Sigmoid colon (tissue), 4 donors: ENCODE measurements at regions not wholly inside any gene's neighbourhood (a gene's known extent, or its start where the extent isn't known, plus 50 kb on each side); places are given as distances from the start of the nearest gene placed in this dataset.

Source experiments
- POLR2A ChIP-seq, 2 donors: fragments of 450-650 bp; IDR thresholded peaks; one replicate each; pipeline ENCODE4 v1.6.1; 2016; ENCODE audit warnings: antibody characterized with exemption in 2 of 2, mild to moderate bottlenecking in 2 of 2, moderate library complexity in 2 of 2
- POLR2AphosphoS5 ChIP-seq, 4 donors: sonication (generic); formaldehyde crosslinking; IDR thresholded peaks; one replicate each; pipeline ENCODE4 v1.6.1; 2017; ENCODE audit warnings: antibody characterized with exemption in 4 of 4
- TF ChIP-seq, protein P1 (sequence below), 4 experiments: fragments of 450-650 bp in 3 of 4; fragments of 200-600 bp in 1 of 4; IDR thresholded peaks; one replicate each; pipeline ENCODE4 v1.5.1; 2016 to 2019; ENCODE audit warnings: antibody characterized with exemption in 4 of 4, mild to moderate bottlenecking in 3 of 4, moderate library complexity in 2 of 4

- TF ChIP-seq, protein P1, sequence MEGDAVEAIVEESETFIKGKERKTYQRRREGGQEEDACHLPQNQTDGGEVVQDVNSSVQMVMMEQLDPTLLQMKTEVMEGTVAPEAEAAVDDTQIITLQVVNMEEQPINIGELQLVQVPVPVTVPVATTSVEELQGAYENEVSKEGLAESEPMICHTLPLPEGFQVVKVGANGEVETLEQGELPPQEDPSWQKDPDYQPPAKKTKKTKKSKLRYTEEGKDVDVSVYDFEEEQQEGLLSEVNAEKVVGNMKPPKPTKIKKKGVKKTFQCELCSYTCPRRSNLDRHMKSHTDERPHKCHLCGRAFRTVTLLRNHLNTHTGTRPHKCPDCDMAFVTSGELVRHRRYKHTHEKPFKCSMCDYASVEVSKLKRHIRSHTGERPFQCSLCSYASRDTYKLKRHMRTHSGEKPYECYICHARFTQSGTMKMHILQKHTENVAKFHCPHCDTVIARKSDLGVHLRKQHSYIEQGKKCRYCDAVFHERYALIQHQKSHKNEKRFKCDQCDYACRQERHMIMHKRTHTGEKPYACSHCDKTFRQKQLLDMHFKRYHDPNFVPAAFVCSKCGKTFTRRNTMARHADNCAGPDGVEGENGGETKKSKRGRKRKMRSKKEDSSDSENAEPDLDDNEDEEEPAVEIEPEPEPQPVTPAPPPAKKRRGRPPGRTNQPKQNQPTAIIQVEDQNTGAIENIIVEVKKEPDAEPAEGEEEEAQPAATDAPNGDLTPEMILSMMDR (IDR thresholded peaks at IDR 0.05), result no peak
- TF ChIP-seq POLR2AphosphoS5 (IDR thresholded peaks at IDR 0.05) (no peak), POLR2A (IDR thresholded peaks at IDR 0.05) (no peak)
Observed at GRCh38 chr17:79441356-79442160, 169.3 kb downstream of the RBFOX3 start.
